ENCODE measurements at regions not wholly inside any gene's neighbourhood (a gene's known extent, or its start where the extent isn't known, plus 50 kb on each side); places are given as distances from the start of the nearest gene placed in this dataset.

DNA sequence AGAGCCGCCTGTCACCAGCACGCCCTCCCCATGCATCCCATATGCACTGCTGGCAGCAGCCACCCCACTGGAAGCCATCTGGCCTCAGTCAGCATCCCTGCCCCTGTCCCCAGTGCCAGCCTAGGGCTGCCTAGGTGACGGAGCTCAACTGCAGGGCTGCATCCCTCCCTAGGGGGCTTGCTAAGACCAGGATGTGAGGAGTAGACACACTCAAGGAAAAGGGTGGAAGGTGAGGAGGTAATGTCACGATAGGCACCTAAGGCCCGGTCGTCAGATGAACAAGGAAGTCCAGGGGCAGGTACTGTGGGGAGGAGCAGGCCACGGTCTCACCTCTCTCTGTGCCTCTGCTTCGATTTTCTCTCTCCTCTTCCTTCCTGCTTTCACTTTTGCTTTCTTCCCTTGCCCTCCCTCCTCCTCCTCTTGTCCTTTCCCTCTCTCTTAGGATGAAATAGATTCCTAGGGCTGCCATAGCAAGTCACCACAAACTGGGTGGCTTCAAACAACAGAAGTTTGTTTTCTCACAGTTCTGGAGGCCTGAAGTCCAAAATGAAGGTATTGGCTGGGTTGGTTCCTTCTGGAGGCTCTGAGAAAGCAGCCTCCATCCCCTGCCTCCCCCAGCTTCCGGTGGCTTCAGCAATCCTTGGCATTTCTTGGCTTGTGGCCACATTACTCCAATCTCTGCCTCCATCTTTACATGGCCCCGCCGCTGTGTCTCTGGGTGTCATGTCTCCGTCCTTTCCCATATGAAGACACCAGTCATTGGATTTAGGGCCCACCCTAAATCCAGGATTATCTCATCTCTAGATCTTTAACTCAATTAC is 298.3 kb downstream of the SHQ1 start:
- Mint-ChIP-seq H3K9me3 (ENCODE audit: insufficient read depth) (no peaks in the 10 kb centered on the region), H3K4me3 (peak overlapping the region; percentile 73), H3K27me3 (ENCODE audit: low read depth) (no peaks in the 10 kb centered on the region), H3K4me1 (ENCODE audit: low read depth) (peaks cover 26% of the 10 kb centered on the region), H3K36me3 (ENCODE audit: low read depth) (no peaks in the 10 kb centered on the region), H3K27ac (peak overlapping the region; percentile 88)
- ChIA-PET CTCF (no interaction called here), POLR2A (no interaction called here)
- ATAC-seq (peak; percentile 88), DNase-seq (peak; percentile 40)

DNA sequence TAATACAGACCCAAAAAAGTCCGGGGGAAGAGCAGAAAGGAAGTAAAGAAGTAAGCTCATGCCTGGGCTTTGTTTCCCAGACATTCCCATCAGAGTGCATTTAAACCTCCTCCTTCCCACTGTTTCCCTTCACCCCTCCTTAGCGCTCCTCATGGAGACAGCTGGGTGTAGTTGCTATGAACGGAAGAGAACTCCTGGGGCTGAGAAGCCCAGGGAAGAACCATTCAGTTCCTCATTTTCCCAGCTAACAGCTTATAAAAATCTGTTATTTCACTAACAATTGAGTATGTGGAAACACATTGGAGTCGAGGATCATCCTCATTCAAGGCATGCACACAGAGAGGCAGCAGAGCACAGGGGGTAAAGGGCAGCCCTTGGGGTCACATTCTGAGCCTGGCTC is 299.3 kb downstream of the SHQ1 start:
- POLR2A ChIA-PET, result no interaction called here
- H3K36me3 Mint-ChIP-seq (ENCODE audit: low read depth), result no peaks in the 10 kb centered on the region

DNA sequence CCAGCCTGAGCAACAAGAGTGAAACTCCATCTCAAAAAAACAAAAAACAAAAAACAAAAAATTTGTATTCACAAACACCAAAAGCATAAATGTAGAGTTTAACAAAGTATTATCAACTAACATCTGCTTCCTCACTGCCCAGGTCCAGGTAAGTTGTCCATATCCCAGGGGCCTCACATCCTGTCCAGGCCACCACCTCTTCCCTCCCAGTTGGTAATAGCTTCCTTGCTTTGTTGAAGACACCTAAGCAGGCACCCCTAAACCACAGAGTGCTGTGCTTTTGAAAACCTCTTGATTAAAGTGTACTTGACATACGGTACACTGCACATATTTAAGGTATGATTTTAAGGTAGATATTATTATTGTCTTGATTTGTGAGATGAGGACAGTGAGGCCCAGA is 299.8 kb downstream of the SHQ1 start:
- no peak overlapping the region for H3K27ac Mint-ChIP-seq
- no peaks in the 10 kb centered on the region for H3K27me3 Mint-ChIP-seq (ENCODE audit: low read depth)
- CTCF ChIA-PET, result interaction anchor here (0.6 kb wide), 1 partner anchor 198 kb away, joined by 3 read pairs; no protein-coding TSS in a partner anchor
- no peak overlapping the region for H3K4me3 Mint-ChIP-seq
- no peak for ATAC-seq
- no peaks in the 10 kb centered on the region for H3K36me3 Mint-ChIP-seq (ENCODE audit: low read depth)
- peaks cover 26% of the 10 kb centered on the region for H3K4me1 Mint-ChIP-seq (ENCODE audit: low read depth)
- POLR2A ChIA-PET, result no interaction called here
- H3K9me3 Mint-ChIP-seq (ENCODE audit: insufficient read depth), result no peaks in the 10 kb centered on the region
- DNase-seq, result no peak

More for the DNA sequence above, 299.3 kb downstream of the SHQ1 start:
- CTCF ChIA-PET, result no interaction called here
- DNase-seq, result no peak
- Mint-ChIP-seq H3K27ac (peak overlapping the region; percentile 88), H3K4me1 (ENCODE audit: low read depth) (peaks cover 26% of the 10 kb centered on the region), H3K27me3 (ENCODE audit: low read depth) (no peaks in the 10 kb centered on the region), H3K9me3 (ENCODE audit: insufficient read depth) (no peaks in the 10 kb centered on the region), H3K4me3 (no peak overlapping the region)
- ATAC-seq, result no peak

DNA sequence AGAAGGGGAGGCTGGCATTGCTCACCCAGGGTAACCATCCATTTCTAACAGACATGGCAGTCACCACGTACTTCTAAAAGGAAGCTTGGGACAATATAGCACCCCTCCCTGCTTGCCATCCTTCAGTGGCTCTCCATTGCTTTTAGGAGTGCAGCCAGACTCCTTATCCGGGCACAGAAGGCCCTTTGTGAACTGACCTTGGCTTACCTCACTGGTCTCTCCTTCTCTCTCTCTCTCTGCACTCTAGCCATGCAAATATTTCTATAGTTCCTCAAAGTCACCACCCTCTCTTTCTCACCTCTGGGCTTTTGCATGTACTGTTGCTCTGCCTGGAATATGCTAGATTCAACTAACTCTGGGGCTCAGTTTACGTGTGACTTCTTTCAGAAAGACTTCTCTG is 301.1 kb downstream of the SHQ1 start:
- ATAC-seq (no peak), DNase-seq (no peak)
- no peak overlapping the region for H3K27ac Mint-ChIP-seq
- peaks cover 26% of the 10 kb centered on the region for H3K4me1 Mint-ChIP-seq (ENCODE audit: low read depth)
- H3K4me3 Mint-ChIP-seq, result no peak overlapping the region
- no peaks in the 10 kb centered on the region for H3K27me3 Mint-ChIP-seq (ENCODE audit: low read depth)
- CTCF ChIA-PET, result no interaction called here
- no peaks in the 10 kb centered on the region for H3K9me3 Mint-ChIP-seq (ENCODE audit: insufficient read depth)
- POLR2A ChIA-PET, result no interaction called here
- no peaks in the 10 kb centered on the region for H3K36me3 Mint-ChIP-seq (ENCODE audit: low read depth)

DNA sequence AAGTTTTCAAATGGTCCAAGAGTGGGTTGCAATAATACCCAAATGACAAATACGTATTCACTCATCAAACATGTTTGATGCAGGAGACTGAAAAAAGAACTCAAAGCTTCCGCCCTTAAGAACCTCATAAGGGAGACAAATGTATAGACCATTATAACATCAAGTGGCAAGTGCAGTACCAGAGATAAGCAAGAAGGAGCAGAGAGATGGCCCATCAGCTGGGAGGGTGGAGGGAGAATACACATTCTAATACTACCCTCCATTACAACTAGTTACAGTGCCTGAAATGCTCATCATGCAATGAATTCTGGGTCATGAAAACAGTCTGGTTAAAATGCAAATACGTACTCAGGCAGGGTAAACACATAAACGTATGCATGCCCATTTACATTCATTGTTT is 304.0 kb downstream of the SHQ1 start:
- Mint-ChIP-seq H3K27ac (no peak overlapping the region), H3K36me3 (ENCODE audit: low read depth) (no peaks in the 10 kb centered on the region), H3K4me3 (no peak overlapping the region), H3K4me1 (ENCODE audit: low read depth) (peaks cover 8% of the 10 kb centered on the region), H3K27me3 (ENCODE audit: low read depth) (no peaks in the 10 kb centered on the region), H3K9me3 (ENCODE audit: insufficient read depth) (peaks cover 3% of the 10 kb centered on the region)
- ChIA-PET POLR2A (no interaction called here), CTCF (no interaction called here)
- DNase-seq (no peak), ATAC-seq (no peak)

DNA sequence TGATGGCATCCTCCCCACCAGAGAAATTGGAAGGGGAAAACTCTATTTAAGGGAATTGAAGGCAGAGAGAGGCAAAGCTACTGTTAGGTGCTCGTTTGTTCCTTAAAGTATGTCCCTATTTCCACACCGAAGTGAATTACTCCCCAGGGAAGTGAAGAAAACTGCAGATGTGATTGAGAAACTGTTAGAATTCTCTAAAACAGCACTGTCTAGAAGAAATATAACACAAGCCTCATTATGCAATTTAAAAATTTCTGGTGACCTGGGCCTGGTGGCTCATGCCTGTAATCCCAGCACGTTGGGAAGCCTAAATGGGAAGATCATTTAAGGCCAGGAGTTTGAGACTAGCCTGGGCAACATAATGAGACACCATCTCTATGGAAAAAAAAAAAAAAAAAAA is 305.0 kb downstream of the SHQ1 start:
- ATAC-seq, result no peak
- CTCF ChIA-PET, result no interaction called here
- Mint-ChIP-seq H3K36me3 (ENCODE audit: low read depth) (no peaks in the 10 kb centered on the region), H3K27ac (no peak overlapping the region), H3K27me3 (ENCODE audit: low read depth) (no peaks in the 10 kb centered on the region), H3K4me3 (no peak overlapping the region), H3K4me1 (ENCODE audit: low read depth) (no peaks in the 10 kb centered on the region), H3K9me3 (ENCODE audit: insufficient read depth) (peaks cover 3% of the 10 kb centered on the region)
- POLR2A ChIA-PET, result no interaction called here
- no peak for DNase-seq

DNA sequence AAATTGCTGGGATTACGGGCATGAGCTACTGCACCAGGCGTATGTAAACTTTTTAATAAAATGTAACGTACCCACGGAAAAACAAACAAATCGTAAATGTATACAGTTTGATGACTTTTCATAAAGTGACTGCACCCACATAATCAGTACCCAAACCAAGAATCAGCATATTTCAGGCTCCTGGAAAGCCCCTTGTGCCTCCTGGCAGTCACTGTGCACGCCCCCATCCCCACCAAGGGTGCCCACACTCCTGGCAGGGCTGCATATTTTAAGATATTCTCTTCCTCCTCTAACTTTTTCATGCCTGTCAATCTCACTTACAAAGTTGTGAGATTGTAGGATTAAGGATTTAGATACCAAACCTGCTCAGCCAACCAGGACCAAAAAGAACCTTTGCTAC is 305.5 kb downstream of the SHQ1 start:
- ATAC-seq, result no peak
- Mint-ChIP-seq H3K36me3 (ENCODE audit: low read depth) (no peaks in the 10 kb centered on the region), H3K4me1 (ENCODE audit: low read depth) (no peaks in the 10 kb centered on the region), H3K27me3 (ENCODE audit: low read depth) (no peaks in the 10 kb centered on the region), H3K27ac (no peak overlapping the region), H3K9me3 (ENCODE audit: insufficient read depth) (peaks cover 3% of the 10 kb centered on the region), H3K4me3 (no peak overlapping the region)
- ChIA-PET CTCF (no interaction called here), POLR2A (no interaction called here)
- no peak for DNase-seq

DNA sequence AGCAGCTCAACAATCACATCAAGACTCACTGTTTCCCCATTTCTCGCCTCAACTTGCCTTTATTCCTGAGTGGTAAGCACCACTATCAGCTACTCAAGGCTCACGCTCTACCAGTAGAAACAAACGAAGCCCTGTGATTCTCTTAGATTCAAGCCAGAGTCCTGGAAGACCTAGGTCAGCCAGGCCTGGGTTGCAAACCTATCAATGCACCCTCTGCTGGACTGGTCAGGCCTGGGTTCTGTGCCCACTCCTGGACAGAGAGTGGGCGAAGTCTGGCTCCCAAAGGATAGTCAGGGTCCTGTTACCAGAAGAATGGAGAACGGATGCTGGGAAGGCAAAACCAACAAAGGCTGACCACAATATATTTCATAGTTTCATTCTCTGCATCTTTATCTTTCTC is 308.4 kb downstream of the SHQ1 start:
- ChIA-PET CTCF (no interaction called here), POLR2A (no interaction called here)
- Mint-ChIP-seq H3K4me3 (no peak overlapping the region), H3K9me3 (ENCODE audit: insufficient read depth) (peaks cover 3% of the 10 kb centered on the region), H3K36me3 (ENCODE audit: low read depth) (no peaks in the 10 kb centered on the region), H3K4me1 (ENCODE audit: low read depth) (no peaks in the 10 kb centered on the region), H3K27me3 (ENCODE audit: low read depth) (no peaks in the 10 kb centered on the region), H3K27ac (no peak overlapping the region)
- ATAC-seq, result no peak
- DNase-seq, result no peak

DNA sequence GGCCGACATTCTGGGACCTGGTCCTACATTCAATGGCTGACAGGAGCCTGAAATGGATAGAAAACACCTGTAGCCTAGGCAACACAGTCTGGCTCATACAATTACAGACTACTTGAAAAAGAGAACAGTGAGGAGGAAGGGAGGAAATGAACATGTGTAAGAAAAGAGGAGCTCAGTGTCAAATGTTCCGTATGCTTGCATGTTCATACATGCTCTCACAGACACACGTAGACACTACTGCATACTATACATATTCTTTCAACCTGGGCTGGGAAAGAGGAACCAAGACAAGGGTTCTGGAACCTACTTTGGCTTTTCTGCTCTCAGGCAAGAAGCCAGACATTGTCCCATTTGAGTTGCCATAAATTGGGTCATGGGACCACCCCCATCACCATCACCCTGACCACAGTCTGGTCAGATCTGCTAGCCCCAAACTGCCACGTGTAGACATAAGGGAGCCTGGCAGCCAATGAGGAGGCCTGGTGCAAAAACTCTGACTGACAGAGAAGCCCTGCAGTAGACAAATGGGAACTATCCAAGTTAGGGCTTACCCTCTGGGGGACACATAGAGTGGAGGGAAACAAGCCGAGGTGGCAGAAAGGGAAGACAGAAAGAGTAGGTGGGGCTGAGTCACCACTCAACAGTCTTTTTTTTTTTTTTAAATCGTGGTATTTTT is 310.0 kb downstream of the SHQ1 start:
- H3K27me3 Mint-ChIP-seq (ENCODE audit: low read depth), result peaks cover 7% of the 10 kb centered on the region
- ChIA-PET POLR2A (no interaction called here), CTCF (no interaction called here)
- H3K4me3 Mint-ChIP-seq, result no peak overlapping the region
- no peak overlapping the region for H3K27ac Mint-ChIP-seq
- DNase-seq, result no peak
- H3K36me3 Mint-ChIP-seq (ENCODE audit: low read depth), result no peaks in the 10 kb centered on the region
- H3K9me3 Mint-ChIP-seq (ENCODE audit: insufficient read depth), result peaks cover 3% of the 10 kb centered on the region
- H3K4me1 Mint-ChIP-seq (ENCODE audit: low read depth), result no peaks in the 10 kb centered on the region
- no peak for ATAC-seq

DNA sequence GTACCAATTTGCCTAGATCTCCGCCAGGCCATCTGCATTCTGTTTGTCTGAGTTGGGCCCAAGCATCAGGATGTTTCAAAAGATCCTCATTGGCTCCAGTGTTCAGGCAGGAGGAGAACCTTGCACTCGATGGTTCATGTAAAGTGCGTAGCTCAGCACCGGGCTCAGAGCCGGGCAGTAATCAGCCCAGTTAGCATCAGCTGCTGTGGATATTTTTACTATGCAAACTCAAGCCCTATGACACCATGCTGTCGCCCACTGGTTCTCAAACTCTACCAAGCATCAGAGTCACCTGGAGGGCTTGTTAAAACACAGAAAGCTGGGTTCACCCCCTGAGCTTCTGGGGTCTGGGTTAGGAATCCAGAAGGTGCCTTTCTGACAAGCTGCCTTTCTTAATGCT is 310.8 kb downstream of the SHQ1 start:
- Mint-ChIP-seq H3K4me3 (no peak overlapping the region), H3K9me3 (ENCODE audit: insufficient read depth) (peaks cover 3% of the 10 kb centered on the region), H3K4me1 (ENCODE audit: low read depth) (no peaks in the 10 kb centered on the region), H3K27me3 (ENCODE audit: low read depth) (peaks cover 9% of the 10 kb centered on the region), H3K36me3 (ENCODE audit: low read depth) (no peaks in the 10 kb centered on the region), H3K27ac (no peak overlapping the region)
- DNase-seq (no peak), ATAC-seq (no peak)
- ChIA-PET POLR2A (no interaction called here), CTCF (no interaction called here)

DNA sequence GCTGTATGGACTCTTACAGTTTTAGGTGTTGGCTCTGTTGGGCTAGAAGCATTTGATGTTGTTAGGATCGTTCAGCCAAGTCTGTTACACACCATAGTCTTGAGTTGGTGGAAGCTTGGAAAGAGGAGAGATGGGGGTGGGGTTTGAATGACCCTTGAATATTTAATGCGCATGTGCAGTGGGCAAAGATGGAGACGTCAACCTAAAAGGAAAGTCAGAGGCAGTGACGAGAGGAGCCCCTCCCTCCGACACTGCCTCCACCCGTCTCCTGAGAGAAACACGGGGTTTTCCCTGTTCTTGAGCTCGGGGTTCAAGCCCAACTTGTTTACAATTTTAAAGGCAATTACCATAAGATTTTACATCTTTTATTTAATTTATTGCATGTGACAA is 311.4 kb downstream of the SHQ1 start:
- H3K36me3 Mint-ChIP-seq (ENCODE audit: low read depth), result no peaks in the 10 kb centered on the region
- DNase-seq (no peak), ATAC-seq (no peak)
- POLR2A ChIA-PET, result no interaction called here
- no peaks in the 10 kb centered on the region for H3K4me1 Mint-ChIP-seq (ENCODE audit: low read depth)
- H3K9me3 Mint-ChIP-seq (ENCODE audit: insufficient read depth), result peaks cover 3% of the 10 kb centered on the region
- no peak overlapping the region for H3K4me3 Mint-ChIP-seq
- H3K27ac Mint-ChIP-seq, result no peak overlapping the region
- CTCF ChIA-PET, result no interaction called here
- peaks cover 12% of the 10 kb centered on the region for H3K27me3 Mint-ChIP-seq (ENCODE audit: low read depth)

DNA sequence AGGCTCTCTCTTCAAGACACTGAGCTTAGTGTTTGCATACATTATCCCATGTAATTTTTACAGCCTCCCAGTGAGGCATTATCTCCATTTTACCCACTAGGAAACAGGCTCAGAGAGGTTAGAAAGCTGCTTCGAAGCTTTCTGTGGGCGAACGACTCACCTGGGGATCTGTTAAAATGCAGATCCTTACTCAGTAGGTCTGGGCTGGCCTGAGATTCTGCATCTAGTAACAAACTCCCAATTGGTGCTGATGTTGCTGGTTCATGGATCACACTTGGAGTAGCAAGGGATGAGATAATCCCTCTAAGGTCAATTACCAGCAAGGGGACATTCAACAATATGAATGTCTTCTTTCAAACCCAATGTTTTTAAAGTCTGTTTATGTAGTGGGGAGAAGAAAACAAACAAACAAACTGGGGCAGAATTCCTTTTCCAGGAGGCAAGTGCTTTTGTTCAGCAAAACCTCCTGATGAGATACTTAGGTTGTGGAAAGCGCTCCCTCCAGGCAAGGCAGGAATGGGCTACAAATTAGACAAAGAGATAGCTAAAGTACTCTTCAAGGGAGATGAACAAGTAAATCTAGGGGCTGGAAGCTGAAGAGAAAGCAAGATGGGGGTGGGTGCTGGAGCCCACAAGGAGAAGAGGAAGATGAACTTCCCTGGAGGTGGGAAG is 311.9 kb downstream of the SHQ1 start:
- ATAC-seq, result no peak
- Mint-ChIP-seq H3K4me3 (no peak overlapping the region), H3K27ac (no peak overlapping the region), H3K36me3 (ENCODE audit: low read depth) (no peaks in the 10 kb centered on the region), H3K27me3 (ENCODE audit: low read depth) (peaks cover 12% of the 10 kb centered on the region), H3K9me3 (ENCODE audit: insufficient read depth) (no peaks in the 10 kb centered on the region), H3K4me1 (ENCODE audit: low read depth) (no peaks in the 10 kb centered on the region)
- POLR2A ChIA-PET, result no interaction called here
- no peak for DNase-seq
- CTCF ChIA-PET, result no interaction called here

All from activated CD8-positive, alpha-beta T cell treated with anti-CD3 and anti-CD28 coated beads, Interleukin-2, amount 10 ng/mL, durations not matched to agents 7 days and 5 days (primary cell).